ENCODE measurements at regions not wholly inside any gene's neighbourhood (a gene's known extent, or its start where the extent isn't known, plus 50 kb on each side); places are given as distances from the start of the nearest gene placed in this dataset.

GRCh38 chr7:70907259-70908247, 224.4 kb upstream of the GALNT17 start:
- DNase-seq (ENCODE audit: low spot score), result no peak

DNA sequence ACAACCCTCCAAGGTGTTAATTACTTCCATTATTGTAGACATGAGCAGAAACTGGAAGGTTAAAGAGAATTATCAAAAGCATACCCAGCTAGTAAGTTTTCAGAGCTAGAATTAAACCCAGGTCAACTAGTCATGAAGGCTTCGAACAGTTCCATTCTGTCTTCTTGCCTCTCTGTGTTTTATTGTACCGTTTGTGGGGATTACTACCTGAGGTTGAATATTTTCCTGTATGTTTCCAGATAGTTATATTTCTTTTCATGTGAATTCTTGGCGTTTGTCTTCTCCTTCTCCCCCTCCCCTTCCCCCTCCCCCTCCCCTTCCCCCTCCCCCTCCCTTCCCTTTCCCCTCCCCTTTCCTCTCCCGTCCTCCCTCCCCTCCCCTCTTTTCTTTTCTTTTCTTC, 218.0 kb upstream of the GALNT17 start:
- DNase-seq (ENCODE audit: low spot score), result no peak

DNA sequence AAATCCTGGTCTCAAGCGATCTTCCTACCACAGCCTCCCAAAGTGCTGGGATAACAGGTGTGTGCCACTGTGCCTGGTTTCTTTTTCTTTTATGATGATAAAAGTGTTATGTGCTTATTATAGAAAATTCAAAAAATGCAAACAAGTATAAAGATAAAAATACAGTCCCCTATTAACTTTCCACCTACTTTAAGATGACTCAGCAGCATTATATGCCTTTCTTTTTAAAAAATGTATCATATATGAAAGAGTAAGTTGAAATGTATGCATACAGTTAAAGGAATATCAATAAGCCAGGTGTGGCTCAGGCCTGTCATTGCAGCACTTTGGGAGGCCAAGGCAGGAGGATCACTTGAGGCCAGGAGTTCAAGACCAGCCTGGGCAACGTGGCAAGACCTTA, 216.9 kb upstream of the GALNT17 start:
- no peak for DNase-seq (ENCODE audit: low spot score)

DNA sequence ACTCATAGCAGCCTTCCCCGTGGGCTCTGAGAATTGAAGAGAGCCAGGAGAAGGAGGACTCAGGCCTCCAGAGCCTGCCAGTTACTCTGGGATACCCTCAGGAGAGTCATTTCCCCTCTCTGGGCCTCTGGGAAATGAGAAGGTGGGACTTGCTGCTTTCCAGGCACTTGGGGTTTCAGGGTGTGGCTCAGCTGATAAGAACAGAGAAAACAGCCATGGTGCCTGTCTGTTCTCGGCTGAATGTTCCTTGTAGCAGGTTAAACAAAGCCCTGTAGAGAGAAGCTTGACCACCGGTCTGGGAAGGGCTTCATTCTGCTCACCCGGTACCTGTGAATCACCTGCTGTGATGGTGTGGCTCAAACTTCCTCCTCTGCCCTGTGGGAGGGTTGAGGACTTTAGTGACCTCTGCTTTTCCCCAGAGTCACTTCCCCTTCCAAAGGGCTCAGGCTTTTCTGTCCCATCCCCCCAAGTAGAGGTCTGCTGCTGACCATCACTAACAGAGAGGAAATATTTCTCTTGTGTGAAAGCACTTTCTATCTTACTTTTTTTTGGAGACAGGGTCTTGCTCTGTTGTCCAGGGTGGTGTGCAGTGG, 212.4 kb upstream of the GALNT17 start:
- DNase-seq (ENCODE audit: low spot score), result no peak

DNA sequence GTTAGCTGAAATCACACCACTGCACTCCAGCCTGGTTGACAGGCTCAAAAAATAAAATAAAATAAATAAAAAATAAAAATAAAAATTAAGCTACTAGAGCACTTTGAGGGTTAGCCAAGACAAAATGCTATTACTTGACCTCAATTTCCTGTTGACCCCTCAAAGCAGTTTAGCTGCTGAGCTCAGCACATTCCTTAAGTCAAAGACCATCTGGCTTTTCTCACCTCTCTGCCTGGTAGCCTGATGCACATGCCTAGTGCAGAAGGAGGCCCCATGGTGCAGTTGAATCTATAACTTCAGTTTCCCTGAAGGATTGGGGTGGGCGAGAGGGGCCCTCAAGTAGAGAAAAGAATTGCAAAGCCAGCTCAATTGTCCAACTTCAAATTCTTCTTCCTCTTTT, 211.1 kb upstream of the GALNT17 start:
- DNase-seq (ENCODE audit: low spot score), result no peak

DNA sequence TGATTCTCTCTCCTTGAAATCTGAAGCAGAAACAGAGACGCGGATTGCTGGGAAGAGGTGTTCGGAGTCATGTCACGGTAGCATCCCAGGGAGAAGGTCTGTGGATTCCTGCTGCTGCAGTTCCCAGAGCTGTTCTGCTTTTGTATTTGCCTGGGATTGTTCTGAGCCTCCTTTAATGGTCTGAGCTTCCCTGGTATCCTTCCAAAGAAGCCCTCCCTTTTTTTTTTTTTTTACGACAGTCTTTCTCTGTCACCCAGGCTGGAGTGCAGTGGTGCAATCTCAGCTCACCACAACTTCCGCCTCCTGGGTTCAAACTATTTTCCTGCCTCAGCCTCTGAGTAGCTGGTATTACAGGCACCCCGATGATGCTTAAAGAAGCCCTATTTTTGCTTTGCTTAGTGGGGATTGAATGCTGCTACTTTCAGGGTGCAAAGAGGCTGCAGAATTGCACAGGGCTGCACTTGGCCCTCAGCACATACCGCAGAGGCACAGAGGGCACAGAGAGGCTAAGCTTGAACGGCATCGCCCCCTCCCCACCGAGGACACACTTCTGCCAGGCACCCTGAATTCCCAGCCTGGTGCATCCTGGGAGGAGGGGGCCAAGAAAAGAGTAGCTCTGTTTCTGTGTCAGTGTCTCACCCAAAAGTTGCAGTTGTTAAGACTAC, 208.6 kb upstream of the GALNT17 start:
- DNase-seq (ENCODE audit: low spot score), result no peak

DNA sequence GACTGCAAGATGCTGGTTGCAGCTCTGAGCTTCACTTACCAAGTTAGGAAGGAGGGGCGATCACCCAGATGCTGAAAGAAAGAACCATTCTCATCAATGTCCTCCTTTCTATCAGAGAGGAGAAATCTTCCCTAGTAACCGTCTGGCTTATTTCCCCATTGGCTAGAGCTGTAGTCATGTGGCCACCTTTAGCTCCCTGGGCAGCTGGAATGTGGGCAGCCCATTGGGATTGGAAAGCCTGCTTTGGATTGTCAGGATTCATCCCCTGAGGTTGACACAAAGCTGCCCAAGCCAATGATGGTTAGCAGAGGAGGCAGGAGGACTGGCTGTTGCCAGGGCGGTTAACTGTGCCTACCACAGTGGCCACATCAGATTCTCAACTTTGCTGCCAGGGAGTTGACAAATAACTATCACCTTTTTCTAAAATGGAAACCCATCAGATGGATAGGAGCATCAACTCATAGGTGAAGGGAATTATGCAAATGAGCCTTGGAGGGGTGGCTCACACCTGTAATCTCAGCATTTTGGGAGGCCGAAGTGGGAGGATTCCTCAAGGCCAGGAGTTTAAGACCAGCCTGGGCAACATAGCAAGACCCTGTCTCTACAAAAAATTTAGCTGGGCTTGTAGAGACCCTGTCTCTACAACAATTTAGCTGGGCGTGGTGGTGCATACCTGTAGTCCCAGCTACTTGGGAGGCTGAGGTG, 206.4 kb upstream of the GALNT17 start:
- DNase-seq (ENCODE audit: low spot score), result no peak

DNA sequence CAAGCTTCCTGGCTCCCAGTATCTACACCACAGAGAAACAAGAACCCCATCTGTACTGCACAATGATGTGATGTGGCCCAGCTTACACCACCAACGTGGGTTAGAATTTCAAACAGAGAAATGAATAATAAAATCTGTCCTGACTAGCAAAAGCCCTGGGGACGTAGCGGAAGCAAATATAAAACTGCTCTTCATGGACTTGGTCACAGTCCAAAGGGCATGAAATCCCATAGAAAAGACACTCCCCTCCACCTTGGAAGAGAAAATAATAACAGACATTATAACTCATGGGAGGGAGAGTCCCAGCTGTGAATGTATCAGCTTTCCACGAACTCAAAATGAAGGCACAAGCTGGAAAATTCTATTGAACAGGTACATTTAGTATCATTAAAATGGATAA, 205.3 kb upstream of the GALNT17 start:
- no peak for DNase-seq (ENCODE audit: low spot score)

DNA sequence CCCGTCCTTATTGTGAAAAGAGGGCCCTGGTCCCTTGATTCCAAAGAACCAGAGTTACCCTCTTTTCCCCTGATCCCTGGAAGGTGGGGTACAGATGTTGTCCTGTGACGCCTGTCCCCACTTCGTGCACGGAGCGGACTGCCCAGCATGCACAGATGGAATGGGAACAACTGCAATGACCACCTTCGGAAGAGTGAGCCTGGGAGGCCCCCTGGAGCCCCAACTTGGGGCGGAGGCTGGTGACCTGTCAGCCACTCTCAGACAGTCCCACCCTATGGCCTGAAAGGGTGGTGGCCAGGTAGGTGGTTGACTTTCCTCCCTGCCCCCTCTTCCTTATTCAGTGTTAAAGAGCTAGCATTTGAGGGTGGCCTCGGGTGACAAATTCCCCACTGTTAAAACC, 196.6 kb upstream of the GALNT17 start:
- no peak for DNase-seq (ENCODE audit: low spot score)

DNA sequence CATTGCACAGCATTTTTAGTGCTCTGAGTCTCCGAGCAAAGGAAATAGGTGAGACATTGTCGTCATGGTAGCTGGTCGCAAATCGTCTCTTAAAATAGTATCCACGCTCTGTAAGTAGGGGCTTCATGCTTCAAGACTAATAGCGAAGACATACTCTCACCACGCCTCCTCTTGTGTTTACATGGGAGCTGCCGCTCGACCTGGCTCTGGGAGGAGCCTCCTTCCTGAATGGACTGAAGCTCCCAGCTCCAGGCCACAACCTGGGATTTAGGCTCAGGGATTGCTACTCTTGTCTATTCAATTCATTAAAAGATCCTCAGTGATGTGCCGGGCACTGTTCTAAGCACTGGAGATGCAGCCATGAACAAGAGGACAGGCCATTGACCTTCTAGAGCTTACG, 196.1 kb upstream of the GALNT17 start:
- no peak for DNase-seq (ENCODE audit: low spot score)

DNA sequence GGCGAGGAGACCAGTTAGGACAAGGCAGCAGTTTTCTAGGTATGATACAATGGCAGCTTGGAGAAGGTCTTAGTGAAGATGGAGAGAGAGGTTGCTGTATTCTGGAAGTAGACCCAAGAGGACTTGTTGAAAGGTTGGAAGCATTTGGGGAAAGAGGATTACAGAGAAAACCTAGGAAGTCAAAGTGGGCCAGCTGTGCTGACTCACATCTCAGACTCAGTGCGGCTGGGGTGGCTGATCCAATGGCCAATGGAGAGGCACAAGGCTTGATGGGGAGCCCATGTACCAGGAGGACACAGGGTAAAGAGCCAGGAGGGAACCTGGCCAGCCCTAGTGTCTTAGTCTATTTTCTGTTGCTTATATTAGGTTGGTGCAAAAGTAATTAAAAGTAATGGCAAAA, 194.5 kb upstream of the GALNT17 start:
- DNase-seq (ENCODE audit: low spot score), result no peak

DNA sequence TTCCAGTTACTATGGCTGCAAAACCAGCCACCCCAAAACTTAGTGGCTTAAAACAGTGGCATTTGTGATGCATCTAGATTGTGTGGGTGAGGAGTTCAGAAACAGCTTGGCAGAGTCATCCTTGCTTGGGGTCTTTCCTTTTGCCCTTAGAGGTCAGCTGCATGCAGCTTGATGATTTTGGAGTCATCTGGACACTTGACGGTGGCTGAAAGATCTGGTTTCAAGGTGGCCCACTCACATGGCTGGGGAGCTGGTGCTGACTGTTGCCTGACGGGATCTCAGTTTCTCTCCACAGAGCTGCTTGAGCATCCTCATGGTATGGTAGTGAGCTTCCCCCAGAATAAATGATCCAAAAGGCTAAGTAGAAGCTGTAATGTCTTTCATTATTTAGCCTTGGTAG, 191.3 kb upstream of the GALNT17 start:
- no peak for DNase-seq (ENCODE audit: low spot score)

DNA sequence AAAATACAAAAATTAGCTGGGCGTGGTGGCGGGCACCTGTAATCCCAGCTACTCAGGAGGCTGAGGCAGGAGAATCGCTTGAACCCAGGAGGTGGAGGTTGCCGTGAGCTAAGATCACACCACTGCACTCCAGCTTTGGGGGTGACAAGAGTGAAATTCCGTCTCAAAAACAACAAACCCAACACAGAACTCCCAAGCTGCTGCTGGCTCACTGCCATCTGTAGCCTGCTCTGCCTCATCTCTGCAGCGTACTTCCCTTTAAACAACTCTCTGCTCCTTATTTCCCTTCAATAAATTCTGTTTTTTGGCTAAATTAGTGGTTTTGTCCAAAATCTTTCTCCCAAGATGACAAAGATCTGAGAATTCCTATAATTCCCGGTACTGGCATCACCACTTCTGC, 189.2 kb upstream of the GALNT17 start:
- DNase-seq (ENCODE audit: low spot score), result no peak

DNA sequence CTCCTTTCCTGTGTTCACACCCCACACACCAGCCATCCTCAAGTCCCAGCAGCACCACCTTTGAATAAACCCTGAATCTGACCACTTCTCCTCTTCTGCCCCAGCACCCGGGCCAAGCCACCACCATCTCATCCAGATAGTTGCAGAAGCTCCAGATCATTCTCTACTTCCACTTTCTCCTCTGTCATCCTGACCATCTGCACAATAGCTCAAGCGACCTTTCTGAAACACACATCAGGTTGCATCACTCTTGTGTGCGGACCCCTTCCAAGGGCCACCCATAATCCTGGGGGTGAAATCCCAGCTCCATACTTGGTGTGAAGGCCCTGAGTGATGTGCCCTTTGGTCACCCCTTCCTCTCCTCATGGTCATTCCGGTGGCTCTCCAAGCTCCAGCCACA, 187.4 kb upstream of the GALNT17 start:
- DNase-seq (ENCODE audit: low spot score), result no peak

- DNase-seq (ENCODE audit: low spot score), result no peak
Measured at GRCh38 chr7:70947181-70947580, 184.8 kb upstream of the GALNT17 start.

- DNase-seq (ENCODE audit: low spot score), result no peak
Measured at GRCh38 chr7:70949862-70950261, 182.1 kb upstream of the GALNT17 start.

DNA sequence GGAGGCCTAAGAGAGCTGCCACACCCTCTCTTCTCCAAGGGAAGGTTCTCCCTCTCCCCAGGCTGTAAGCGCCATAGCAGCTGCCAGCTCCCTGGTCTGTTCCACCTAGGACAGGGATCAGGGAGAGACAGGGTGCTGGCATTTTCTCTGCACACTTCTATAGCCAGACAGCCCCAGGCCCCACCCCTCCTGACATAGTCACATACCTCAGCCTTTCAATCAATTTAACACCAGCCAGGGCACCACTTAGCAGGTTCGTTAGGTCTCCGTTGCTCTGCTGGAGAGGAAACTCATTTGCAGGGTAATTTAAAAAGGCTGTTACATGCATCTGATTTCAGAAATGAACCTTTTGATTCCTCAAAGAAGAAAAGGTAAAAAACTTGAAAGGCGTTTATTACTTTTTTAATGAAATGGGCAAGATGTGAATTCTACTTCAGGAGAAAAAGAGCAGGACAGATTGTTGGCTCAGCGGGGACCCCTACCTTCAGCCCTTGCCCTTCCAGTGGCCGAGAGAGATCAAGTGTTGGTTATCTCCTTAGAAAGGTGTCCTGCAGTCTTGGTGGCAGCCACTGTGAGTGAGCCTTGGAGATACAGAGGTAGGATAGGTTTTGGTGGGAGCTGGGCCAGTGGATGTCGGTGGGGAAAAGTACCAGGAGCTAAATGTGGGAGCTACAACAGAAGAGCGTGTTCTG, 180.5 kb upstream of the GALNT17 start:
- DNase-seq (ENCODE audit: low spot score), result no peak

GRCh38 chr7:70952311-70952710, 179.6 kb upstream of the GALNT17 start:
- no peak for DNase-seq (ENCODE audit: low spot score)

DNA sequence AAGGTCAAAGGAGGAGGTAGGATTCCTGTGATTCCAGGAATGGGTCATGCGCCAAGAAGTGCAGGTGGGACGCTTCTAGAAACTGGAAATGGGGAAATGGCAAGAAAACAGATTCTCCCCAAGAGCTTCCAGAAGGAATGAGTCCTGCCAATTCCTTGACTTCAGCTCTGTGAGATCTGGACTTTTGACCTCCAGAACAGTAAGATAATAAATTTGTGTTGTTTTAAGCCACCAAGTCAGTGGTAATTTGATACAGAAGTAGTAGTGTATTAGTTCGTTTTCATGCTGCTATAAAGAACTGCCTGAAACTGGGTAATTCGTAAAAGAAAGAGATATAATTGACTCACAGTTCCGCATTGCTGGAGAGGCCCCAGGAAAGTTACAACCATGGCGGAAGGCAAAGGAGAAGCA, 178.6 kb upstream of the GALNT17 start:
- no peak for DNase-seq (ENCODE audit: low spot score)

- no peak for DNase-seq (ENCODE audit: low spot score)
Measured at GRCh38 chr7:70953796-70954195, 178.1 kb upstream of the GALNT17 start.

- DNase-seq (ENCODE audit: low spot score), result no peak
Measured at GRCh38 chr7:70972693-70973092, 159.3 kb upstream of the GALNT17 start.

Data from HT-29 (cell line).